Caco-2 (cell line): ENCODE measurements at regions not wholly inside any gene's neighbourhood (a gene's known extent, or its start where the extent isn't known, plus 50 kb on each side); places are given as distances from the start of the nearest gene placed in this dataset.

Experiments
- BruUV-seq: library from RNA; stranded (reverse); fragments of 400-500 nt; replicated peaks from 2 replicates; lab custom pipeline; 2021; lab: Mats Ljungman, UMichigan
- CTCF ChIA-PET: fragments of 300-600 bp; sonication (Branson Sonifier 250); formaldehyde crosslinking; loops from one replicate; lab custom pipeline; 2022; ENCODE audit warnings: antibody characterized with exemption; lab: Charles Lee
- POLR2A ChIA-PET: fragments of 300-600 bp; sonication (Branson Sonifier 250); formaldehyde crosslinking; loops from one replicate; lab custom pipeline; 2022; ENCODE audit warnings: antibody characterized with exemption; lab: Charles Lee
- DNase-seq, 2 experiments: peaks; one replicate each; pipeline versions ENCODE4 v3.0.0 to v3.0.0-alpha.2; 2020 to 2022
- H3K27me3 ChIP-seq: replicated peaks from 2 replicates; pipeline ENCODE4 v1.6.0; 2011; ENCODE audit warnings: low read length; ENCODE audit not compliant: control insufficient read depth, insufficient read depth
- H3K36me3 ChIP-seq: 2 replicates; pipeline ENCODE4 v1.5.1; 2011; ENCODE audit warnings: low read length; ENCODE audit not compliant: control insufficient read depth, insufficient read depth
- H3K4me1 ChIP-seq: fragments of 250-450 bp; sonication (Bioruptor Pico); 2 replicates; pipeline ENCODE4 v1.5.1; 2020; ENCODE audit warnings: mild to moderate bottlenecking
- H3K4me3 ChIP-seq: 2 replicates; pipeline ENCODE4 v1.5.1; 2011; ENCODE audit warnings: low read depth, mild to moderate bottlenecking, control low read depth, low read length
- H3K9me3 ChIP-seq: fragments of 250-450 bp; sonication (Bioruptor Pico); 2 replicates; pipeline ENCODE4 v1.5.1; 2020; ENCODE audit warnings: mild to moderate bottlenecking, moderate library complexity
- H3K27ac Mint-ChIP-seq: one replicate; pipeline ENCODE4 v1.8.0; 2022; ENCODE audit warnings: mixed read lengths; ENCODE audit not compliant: unreplicated experiment
- H3K27me3 Mint-ChIP-seq: one replicate; pipeline ENCODE4 v1.8.0; 2022; ENCODE audit warnings: mixed read lengths; ENCODE audit not compliant: insufficient read depth, unreplicated experiment
- H3K36me3 Mint-ChIP-seq: one replicate; pipeline ENCODE4 v1.8.0; 2022; ENCODE audit warnings: mild to moderate bottlenecking, mixed read lengths; ENCODE audit not compliant: insufficient read depth, unreplicated experiment
- H3K4me1 Mint-ChIP-seq: one replicate; pipeline ENCODE4 v1.8.0; 2022; ENCODE audit warnings: low read depth, mixed read lengths; ENCODE audit not compliant: unreplicated experiment
- H3K4me3 Mint-ChIP-seq: one replicate; pipeline ENCODE4 v1.8.0; 2022; ENCODE audit warnings: mild to moderate bottlenecking, moderate library complexity, mixed read lengths; ENCODE audit not compliant: unreplicated experiment
- H3K9me3 Mint-ChIP-seq: one replicate; pipeline ENCODE4 v1.8.0; 2022; ENCODE audit warnings: mixed read lengths; ENCODE audit not compliant: unreplicated experiment
- intact Hi-C: fragments of 100-400 bp; cut with micrococcal nuclease; formaldehyde crosslinking; loops from one replicate; pipeline ENCODE4 v1.10.0; 2022; ENCODE audit not compliant: unreplicated experiment
- TF ChIP-seq, protein P1 (sequence below), 2 experiments: fragments of 200-600 bp in 1 of 2; IDR thresholded peaks; 1 replicate in 1 of 2; 2 replicates in 1 of 2; pipeline versions ENCODE4 v1.5.1 to v1.8.0; 2011 to 2022; ENCODE audit warnings: antibody characterized with exemption in 1 of 2, control low read depth in 1 of 2, inconsistent platforms in 1 of 2, low read depth in 1 of 2, low read length in 1 of 2, mild to moderate bottlenecking in 1 of 2, moderate library complexity in 1 of 2; ENCODE audit not compliant: insufficient read depth in 1 of 2, severe bottlenecking in 1 of 2, unreplicated experiment in 1 of 2

DNA sequence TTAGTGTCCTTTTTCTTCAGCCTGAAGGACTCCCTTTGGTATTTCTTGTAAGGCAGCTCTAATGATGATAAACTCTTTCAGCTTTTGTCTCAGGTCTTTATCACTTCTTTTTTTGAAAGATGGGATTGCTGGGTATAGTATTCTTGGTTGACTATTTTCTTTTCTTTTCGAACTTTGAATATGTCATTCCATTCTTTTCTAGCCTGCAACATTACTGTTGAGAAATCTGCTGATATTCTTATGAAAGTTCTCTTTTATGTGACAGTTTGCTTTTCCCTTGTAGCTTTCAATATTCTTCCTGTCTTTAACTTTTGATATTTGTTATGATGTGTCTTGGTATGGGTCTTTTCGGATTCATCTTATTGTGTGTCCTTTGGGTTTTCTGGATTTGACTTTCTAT is 107.6 kb upstream of the SRD5A3 start:
- ChIA-PET POLR2A (no interaction called here), CTCF (no interaction called here)
- no peaks in the 10 kb centered on the region for H3K36me3 Mint-ChIP-seq

DNA sequence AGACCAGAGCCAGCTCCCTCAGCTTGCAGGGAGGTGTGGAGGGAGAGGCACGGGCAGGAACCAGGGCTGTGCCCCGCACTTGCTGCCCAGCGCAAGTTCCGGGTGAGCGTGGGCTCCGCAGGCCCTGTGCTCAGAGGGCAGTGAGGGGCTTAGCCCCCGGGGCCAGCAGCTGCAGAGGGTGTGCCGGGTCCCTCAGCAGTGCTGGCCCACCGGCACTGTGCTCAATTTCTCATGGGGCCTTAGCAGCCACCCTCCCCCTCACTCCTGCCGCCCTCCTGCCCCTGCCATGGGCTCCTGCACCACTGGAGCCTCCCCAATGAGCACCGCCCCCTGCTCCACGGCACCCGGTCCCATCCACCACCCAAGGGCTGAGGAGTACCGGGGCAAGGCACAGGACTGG is 104.6 kb upstream of the SRD5A3 start:
- H3K4me3 Mint-ChIP-seq = no peak overlapping the region
- Histone ChIP-seq H3K4me1 (no peaks in the 10 kb centered on the region), H3K4me3 (no peak overlapping the region), H3K9me3 (0 out of 2 replicates have a peak, but pooled peaks cover 5% of the 10 kb centered on the region), H3K27me3 (no peaks in the 10 kb centered on the region), H3K36me3 (no peaks in the 10 kb centered on the region)
- intact Hi-C loops = no loop called here
- DNase-seq = no peak
- ChIA-PET CTCF (no interaction called here), POLR2A (no interaction called here)
- H3K4me1 Mint-ChIP-seq = no peaks in the 10 kb centered on the region
- TF ChIP-seq, protein P1, sequence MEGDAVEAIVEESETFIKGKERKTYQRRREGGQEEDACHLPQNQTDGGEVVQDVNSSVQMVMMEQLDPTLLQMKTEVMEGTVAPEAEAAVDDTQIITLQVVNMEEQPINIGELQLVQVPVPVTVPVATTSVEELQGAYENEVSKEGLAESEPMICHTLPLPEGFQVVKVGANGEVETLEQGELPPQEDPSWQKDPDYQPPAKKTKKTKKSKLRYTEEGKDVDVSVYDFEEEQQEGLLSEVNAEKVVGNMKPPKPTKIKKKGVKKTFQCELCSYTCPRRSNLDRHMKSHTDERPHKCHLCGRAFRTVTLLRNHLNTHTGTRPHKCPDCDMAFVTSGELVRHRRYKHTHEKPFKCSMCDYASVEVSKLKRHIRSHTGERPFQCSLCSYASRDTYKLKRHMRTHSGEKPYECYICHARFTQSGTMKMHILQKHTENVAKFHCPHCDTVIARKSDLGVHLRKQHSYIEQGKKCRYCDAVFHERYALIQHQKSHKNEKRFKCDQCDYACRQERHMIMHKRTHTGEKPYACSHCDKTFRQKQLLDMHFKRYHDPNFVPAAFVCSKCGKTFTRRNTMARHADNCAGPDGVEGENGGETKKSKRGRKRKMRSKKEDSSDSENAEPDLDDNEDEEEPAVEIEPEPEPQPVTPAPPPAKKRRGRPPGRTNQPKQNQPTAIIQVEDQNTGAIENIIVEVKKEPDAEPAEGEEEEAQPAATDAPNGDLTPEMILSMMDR (IDR thresholded peaks at IDR 0.05; ENCODE audit: insufficient read depth in 1 of 2, low read depth in 1 of 2, low read length in 1 of 2, severe bottlenecking in 1 of 2, unreplicated experiment in 1 of 2) = no peak
- no peaks in the 10 kb centered on the region for H3K36me3 Mint-ChIP-seq
- no peak overlapping the region for H3K27ac Mint-ChIP-seq
- H3K27me3 Mint-ChIP-seq = peaks cover 12% of the 10 kb centered on the region
- peaks cover 20% of the 10 kb centered on the region for H3K9me3 Mint-ChIP-seq
- BruUV-seq = no TSS peak

More for the DNA sequence above, 107.6 kb upstream of the SRD5A3 start:
- TF ChIP-seq, protein P1 (IDR thresholded peaks at IDR 0.05; ENCODE audit: insufficient read depth in 1 of 2, low read depth in 1 of 2, low read length in 1 of 2, severe bottlenecking in 1 of 2, unreplicated experiment in 1 of 2) = no peak
- Mint-ChIP-seq H3K9me3 (peaks cover 20% of the 10 kb centered on the region), H3K4me1 (no peaks in the 10 kb centered on the region), H3K27ac (no peak overlapping the region), H3K27me3 (peaks cover 9% of the 10 kb centered on the region), H3K4me3 (no peak overlapping the region)
- H3K4me1 ChIP-seq = no peaks in the 10 kb centered on the region
- H3K4me3 ChIP-seq = no peak overlapping the region
- no peaks in the 10 kb centered on the region for H3K27me3 ChIP-seq
- no TSS peak for BruUV-seq
- no peaks in the 10 kb centered on the region for H3K36me3 ChIP-seq
- peaks cover 8% of the 10 kb centered on the region; the same call in 1 of the 2 replicates for H3K9me3 ChIP-seq
- intact Hi-C loops = no loop called here
- no peak for DNase-seq

- CTCF ChIA-PET = no interaction called here
These were observed 103.5 kb upstream of the SRD5A3 start for GRCh38 chr4:55242506-55242905.

More at GRCh38 chr4:55242506-55242905, 103.5 kb upstream of the SRD5A3 start:
- Mint-ChIP-seq H3K36me3 (no peaks in the 10 kb centered on the region), H3K9me3 (peaks cover 18% of the 10 kb centered on the region), H3K27ac (no peak overlapping the region), H3K4me3 (no peak overlapping the region), H3K4me1 (no peaks in the 10 kb centered on the region), H3K27me3 (peaks cover 12% of the 10 kb centered on the region)
- BruUV-seq = no TSS peak
- no peak for DNase-seq
- Histone ChIP-seq H3K4me1 (no peaks in the 10 kb centered on the region), H3K36me3 (no peaks in the 10 kb centered on the region), H3K27me3 (no peaks in the 10 kb centered on the region), H3K4me3 (no peak overlapping the region), H3K9me3 (0 out of 2 replicates have a peak, but pooled peaks cover 5% of the 10 kb centered on the region)
- TF ChIP-seq, protein P1 (IDR thresholded peaks at IDR 0.05; ENCODE audit: insufficient read depth in 1 of 2, low read depth in 1 of 2, low read length in 1 of 2, severe bottlenecking in 1 of 2, unreplicated experiment in 1 of 2) = no peak
- POLR2A ChIA-PET = no interaction called here
- intact Hi-C loops = no loop called here
